SK-N-DZ (cell line): ENCODE measurements at regions not wholly inside any gene's neighbourhood (a gene's known extent, or its start where the extent isn't known, plus 50 kb on each side); places are given as distances from the start of the nearest gene placed in this dataset.
"Not testable (repeated sequence)": the region's sequence is repeated elsewhere in the genome, so short reads cannot be mapped to it uniquely, and the experiment has no call there.

Experiments used
- DNase-seq: peaks from one replicate; pipeline ENCODE4 v3.0.0-alpha.2; 2015; ENCODE audit warnings: low spot score

- no peak for DNase-seq
Measured at GRCh38 chr13:90839061-90839460, 508.4 kb upstream of the MIR17HG start.

GRCh38 chr13:90846936-90847335, 500.6 kb upstream of the MIR17HG start:
- peak; percentile 96 for DNase-seq

- not testable (repeated sequence) for DNase-seq
Measured at GRCh38 chr13:90853666-90854065, 493.8 kb upstream of the MIR17HG start.

GRCh38 chr13:90857921-90858320, 489.6 kb upstream of the MIR17HG start:
- DNase-seq = no peak

GRCh38 chr13:90866006-90866405, 481.5 kb upstream of the MIR17HG start:
- DNase-seq = no peak

GRCh38 chr13:90867336-90867683, 480.2 kb upstream of the MIR17HG start:
- DNase-seq = peak; percentile 74

- peak; percentile 32 for DNase-seq
Measured at GRCh38 chr13:90868321-90868920, 479.1 kb upstream of the MIR17HG start.

GRCh38 chr13:90869580-90869979, 477.9 kb upstream of the MIR17HG start:
- DNase-seq = no peak

- DNase-seq = no peak
Measured at GRCh38 chr13:90872491-90873025, 474.9 kb upstream of the MIR17HG start.

- no peak for DNase-seq
Measured at GRCh38 chr13:90880790-90881189, 466.7 kb upstream of the MIR17HG start.

- DNase-seq = no peak
Measured at GRCh38 chr13:90882551-90882950, 464.9 kb upstream of the MIR17HG start.

GRCh38 chr13:90883592-90883991, 463.9 kb upstream of the MIR17HG start:
- DNase-seq = no peak

GRCh38 chr13:90884066-90884465, 463.4 kb upstream of the MIR17HG start:
- no peak for DNase-seq

GRCh38 chr13:90889906-90890834, 457.3 kb upstream of the MIR17HG start:
- no peak for DNase-seq

GRCh38 chr13:90891329-90891728, 456.2 kb upstream of the MIR17HG start:
- DNase-seq = no peak

- DNase-seq = not testable (repeated sequence)
Measured at GRCh38 chr13:90893199-90893598, 454.3 kb upstream of the MIR17HG start.

GRCh38 chr13:90896002-90896401, 451.5 kb upstream of the MIR17HG start:
- DNase-seq = no peak

- DNase-seq = no peak
Measured at GRCh38 chr13:90898811-90899210, 448.7 kb upstream of the MIR17HG start.

- DNase-seq = no peak
Measured at GRCh38 chr13:90899416-90899815, 448.1 kb upstream of the MIR17HG start.

GRCh38 chr13:90902255-90902654, 445.2 kb upstream of the MIR17HG start:
- DNase-seq = no peak

GRCh38 chr13:90906554-90906953, 440.9 kb upstream of the MIR17HG start:
- no peak for DNase-seq

GRCh38 chr13:90908792-90909191, 438.7 kb upstream of the MIR17HG start:
- DNase-seq = no peak
